PC-9 (cell line): ENCODE measurements at regions not wholly inside any gene's neighbourhood (a gene's known extent, or its start where the extent isn't known, plus 50 kb on each side); places are given as distances from the start of the nearest gene placed in this dataset.

Source experiments
- CTCF ChIP-seq: fragments of 200-600 bp; sonication (generic); conservative IDR thresholded peaks from 2 replicates; pipeline ENCODE4 v1.6.1; 2017; ENCODE audit warnings: mixed run types, antibody characterized with exemption, mild to moderate bottlenecking, moderate library complexity
- EZH2 ChIP-seq: fragments of 200-600 bp; sonication (generic); IDR thresholded peaks from 2 replicates; pipeline ENCODE4 v1.8.0; 2017; ENCODE audit warnings: antibody characterized with exemption, low read depth

- TF ChIP-seq CTCF (no peak), EZH2 (no peak)
Observed at GRCh38 chr7:68739306-68739705, 859.0 kb upstream of the AUTS2 start.
